ENCODE measurements at regions not wholly inside any gene's neighbourhood (a gene's known extent, or its start where the extent isn't known, plus 50 kb on each side); places are given as distances from the start of the nearest gene placed in this dataset.

DNA sequence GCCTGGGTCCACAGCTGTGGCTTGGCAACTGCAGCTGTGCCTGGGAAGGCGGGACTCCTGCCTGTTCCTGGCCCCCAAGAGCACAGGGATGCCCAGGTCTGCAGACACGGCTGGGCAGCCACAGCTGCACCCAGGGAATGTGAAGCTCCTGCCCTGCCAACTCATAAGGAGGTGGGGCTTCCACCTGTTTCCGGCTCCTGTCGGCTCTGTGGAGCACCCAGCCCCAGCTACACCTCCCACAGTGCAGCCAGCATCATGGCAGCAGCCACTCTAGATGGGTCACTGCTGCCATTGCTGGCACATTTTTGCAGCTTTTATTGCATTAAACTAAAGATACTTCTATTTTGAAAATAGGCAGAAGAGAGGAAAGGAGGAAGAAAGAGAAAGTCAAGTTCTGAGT is 207.9 kb downstream of the SAMD5 start:
- DNase-seq (ENCODE audit: low read depth in 2 of 2): no peak

DNA sequence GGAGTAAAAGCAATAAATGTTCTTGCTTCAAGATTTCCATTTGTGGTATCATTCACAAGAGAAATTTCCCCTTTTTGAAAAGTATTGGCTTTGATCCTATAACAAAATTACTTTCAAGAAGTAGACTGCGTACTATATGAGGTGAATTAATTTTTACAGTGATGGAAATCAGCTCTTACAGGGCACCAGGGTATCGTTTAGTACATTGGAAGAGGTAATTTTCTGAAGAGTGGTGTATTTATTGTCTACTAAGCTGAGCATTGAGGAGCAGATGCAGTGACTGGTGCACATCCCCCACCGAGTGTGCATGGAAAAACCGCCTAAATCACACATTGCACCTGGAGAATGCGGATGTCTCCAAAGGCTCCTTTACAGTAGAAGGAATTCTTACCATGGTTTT is 209.5 kb downstream of the SAMD5 start:
- DNase-seq (ENCODE audit: low read depth in 2 of 2): no peak

DNA sequence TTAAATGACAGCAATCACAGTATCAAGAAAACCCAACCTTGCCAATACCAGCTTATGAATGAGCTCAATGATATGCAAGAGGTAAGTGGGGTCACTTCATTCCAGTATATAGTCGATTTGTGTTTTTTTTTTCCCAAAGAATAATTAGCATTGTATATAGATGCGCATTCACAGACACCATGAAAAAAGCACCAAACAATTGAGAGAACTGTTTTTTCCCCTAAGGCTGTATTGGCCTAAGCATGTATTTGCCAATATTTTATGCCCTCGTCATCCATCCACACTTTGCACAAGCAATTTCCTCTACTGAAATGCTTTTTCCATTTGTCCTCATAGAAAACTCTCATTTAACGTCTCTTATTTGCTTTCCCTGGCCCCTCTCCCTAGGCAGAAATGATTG is 213.7 kb downstream of the SAMD5 start:
- no peak for DNase-seq (ENCODE audit: low read depth in 2 of 2)

DNA sequence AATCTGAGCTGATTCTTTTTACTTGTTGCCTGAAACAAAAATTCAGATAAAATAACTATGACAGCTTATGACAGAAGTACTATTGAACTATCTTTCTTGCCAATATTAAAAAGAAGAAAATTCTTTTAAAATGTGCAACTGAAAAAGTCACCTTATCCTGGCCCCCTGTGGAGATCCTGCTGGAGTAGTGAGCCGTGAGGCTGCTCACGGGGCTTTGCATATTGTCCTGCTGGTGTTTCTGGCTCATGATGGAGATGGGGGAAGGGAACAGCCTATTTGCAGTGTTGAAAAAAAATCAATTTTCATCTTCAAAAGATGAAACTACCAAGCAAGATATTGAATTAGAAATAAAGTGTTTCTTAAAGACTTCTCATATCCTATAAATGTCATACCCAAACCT is 216.0 kb downstream of the SAMD5 start:
- DNase-seq (ENCODE audit: low read depth in 2 of 2): no peak

DNA sequence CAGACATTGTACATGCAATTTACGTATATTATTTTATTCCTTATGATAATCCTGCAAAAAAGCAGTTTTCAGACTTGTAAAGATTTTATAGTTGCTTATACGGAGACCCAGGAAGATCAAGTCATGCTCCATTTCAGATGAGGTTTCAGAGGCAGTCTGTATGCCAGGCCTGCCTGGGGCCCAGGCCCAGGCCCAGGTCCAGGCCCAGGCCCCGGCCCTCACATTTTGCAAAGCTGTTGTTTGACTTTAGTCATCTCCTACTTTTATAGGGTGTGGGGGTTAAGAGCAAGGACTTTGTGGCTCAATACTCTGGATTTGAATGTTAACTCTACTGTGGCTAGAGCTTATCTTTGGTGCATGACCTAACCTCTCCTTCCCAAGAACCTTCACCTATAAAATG is 217.9 kb downstream of the SAMD5 start:
- no peak for DNase-seq (ENCODE audit: low read depth in 2 of 2)

DNA sequence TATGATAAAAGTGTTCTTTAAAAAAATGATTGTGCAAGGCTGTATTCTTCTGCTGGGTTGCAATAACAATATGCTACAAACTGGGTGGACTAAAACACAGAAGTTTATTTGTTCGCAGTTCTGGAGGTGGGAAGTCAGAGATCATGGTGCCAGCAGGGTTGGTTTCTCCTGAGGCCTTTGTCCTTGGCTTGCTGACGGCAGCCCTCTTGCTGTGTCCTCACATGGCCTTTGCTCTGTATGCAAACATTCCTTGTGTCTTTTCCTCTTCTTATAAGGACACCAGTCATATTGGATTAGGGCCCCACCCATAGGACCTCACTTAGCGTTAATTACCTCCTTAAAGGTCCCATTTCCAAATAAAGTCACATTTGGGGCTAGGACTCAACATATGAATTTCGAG is 220.4 kb downstream of the SAMD5 start:
- DNase-seq (ENCODE audit: low read depth in 2 of 2): no peak

DNA sequence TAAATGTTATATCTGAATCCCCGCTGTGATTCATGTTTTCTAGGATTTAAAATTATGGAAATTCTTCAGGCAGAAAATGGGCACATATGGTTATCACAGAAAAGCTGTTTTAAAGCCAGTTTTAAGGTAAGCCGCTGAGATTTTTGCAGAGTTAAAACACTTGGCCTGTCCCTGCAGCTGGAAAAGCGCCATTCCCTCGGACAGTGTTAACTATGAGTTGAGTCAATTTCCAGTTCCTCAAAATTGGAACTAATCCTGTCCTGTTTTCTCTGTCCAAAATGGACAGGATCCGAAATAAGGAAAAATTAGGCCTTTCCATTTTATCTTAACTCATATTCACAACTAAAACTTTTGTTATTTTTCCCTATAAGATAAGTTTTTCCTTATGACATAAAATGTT is 225.2 kb downstream of the SAMD5 start:
- no peak for DNase-seq (ENCODE audit: low read depth in 2 of 2)

DNA sequence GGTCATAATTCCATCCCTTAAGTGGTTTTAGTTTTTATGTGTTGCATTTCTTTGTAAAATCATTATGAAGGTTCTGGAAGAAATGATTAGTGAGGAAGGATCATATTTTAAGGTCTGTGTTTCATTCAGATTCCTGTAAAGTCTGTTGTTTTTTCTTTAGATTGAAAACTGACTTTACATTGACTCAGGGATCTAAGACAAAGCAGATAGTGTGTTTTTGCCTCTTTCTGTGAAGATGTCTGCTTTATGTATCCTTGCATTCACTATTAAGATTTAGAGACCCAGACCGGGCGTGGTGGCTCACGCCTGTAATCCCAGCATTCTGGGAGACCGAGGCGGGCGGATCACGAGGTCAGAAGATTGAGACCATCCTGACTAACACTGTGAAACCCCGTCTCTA is 225.7 kb downstream of the SAMD5 start:
- no peak for DNase-seq (ENCODE audit: low read depth in 2 of 2)

DNA sequence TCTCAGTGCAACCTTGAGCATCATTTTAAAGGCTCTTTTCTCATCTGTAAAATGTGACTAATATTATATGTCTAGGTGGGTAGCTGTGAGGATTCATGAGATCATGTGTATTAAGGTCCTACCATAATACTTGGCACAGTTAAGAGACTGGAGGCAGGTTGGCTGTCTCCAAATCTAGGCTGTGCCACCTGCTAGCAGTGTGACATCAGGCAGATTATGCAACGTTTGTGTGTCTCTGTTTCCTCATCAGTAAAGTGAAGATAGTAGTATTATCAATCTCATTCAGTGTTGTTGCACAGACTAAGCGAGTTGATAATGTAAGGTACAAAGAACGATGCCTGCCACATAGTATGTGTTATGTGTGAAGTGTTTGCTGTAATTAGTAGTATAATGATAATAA is 227.4 kb downstream of the SAMD5 start:
- DNase-seq (ENCODE audit: low read depth in 2 of 2): no peak

DNA sequence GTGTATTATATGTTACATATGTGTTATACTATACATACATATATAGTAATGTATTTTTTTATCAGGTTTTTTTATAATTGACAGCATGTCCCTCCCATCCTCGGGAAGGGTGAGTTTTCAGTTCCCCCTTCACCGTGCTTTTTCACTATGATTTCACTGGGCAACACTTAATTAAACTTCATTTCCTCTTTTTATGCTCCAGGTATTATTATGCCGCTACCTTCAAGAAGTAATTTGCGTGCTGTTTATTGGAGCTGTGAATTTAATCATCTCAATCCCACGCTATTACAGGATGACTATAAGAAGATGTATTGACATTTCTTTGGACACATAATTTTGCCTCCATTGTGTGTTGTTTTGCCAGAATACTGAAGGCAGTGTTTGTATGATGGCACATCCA is 228.6 kb downstream of the SAMD5 start:
- DNase-seq (ENCODE audit: low read depth in 2 of 2): no peak

DNA sequence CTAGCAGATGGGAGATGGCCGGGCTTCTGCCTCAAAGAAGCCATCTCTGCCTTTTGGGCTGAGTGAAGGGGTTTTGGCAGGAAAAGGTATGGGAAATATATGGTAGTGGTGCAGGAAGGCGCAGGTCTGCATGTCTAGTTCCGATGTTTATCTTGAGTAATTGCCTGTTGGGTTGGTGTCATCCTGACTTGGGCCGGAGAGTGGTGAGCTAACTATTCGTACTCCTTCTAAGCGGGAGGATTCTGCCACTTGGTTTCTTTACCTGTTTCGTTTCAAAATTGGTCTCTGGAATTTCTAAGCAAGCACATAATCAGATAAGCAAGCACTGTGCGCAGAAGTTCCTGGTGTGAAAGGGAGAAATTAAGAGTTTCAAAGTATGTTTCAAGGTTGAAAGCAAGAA is 229.6 kb downstream of the SAMD5 start:
- DNase-seq (ENCODE audit: low read depth in 2 of 2): no peak

DNA sequence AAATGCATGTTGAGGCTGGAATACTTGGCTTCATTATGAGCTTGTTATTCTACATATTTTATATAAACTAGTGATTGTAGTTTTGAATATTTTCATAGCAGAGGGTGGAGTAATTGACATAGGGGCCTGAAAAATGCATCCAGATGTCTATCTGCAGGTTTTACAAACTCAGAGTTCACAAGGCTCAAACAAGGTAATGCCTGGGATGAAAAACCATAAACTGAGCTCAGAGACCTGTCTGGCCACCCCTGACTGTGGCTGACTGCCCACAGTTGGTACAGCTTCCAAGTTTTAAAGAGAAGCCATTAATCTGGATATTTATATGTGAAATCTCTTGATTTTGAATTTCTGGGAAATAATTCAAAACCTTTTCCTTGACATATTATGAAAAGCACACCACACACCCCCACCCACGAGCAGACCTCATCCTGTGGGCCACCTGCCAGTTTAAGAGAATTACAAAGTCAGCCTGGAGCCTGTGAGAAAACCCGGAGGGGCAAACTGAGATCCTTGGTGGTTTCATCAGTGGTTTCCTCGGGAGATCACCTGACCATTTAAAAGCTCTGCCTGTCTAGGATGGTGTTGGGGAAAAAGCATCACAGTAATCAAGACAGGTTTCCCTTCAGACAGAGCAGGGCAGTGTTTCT is 230.1 kb downstream of the SAMD5 start:
- DNase-seq (ENCODE audit: low read depth in 2 of 2): no peak

DNA sequence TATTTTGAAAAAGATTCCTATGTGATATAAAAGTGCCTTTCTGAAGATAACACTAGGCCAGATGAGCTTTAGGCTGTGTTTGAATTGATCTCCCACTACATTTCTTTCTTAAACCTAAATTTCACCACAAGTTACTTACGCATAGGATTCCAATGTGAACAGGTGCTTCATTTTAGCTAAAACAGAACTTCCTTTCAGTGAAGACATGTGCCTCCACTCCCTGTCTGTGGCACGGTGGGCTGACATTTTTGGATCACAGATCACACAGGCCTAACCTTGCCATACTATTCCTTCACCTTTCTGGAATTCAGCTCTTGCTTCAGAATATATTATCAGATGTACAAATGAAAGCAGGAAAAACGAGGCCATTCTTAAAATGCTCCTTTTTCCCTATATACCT is 231.8 kb downstream of the SAMD5 start:
- no peak for DNase-seq (ENCODE audit: low read depth in 2 of 2)

DNA sequence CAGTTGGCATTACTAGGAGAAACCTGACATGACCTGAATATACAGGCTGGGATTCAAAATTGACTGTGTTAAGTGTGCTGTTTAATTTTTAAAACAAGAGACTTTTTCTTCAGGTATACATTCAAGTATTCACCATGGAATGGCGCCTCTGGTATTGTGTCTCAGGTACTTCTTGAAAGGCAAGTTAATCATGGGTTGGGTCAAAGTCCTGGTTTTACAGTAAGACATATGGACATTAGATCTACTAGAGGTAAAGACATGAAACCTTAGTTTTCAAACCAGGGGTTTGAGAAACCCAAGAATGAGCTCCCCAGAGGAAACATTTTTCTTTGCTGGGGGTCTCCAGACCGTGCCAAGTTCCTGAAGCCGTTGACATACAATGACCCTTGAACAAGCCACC is 232.4 kb downstream of the SAMD5 start:
- DNase-seq (ENCODE audit: low read depth in 2 of 2): no peak

DNA sequence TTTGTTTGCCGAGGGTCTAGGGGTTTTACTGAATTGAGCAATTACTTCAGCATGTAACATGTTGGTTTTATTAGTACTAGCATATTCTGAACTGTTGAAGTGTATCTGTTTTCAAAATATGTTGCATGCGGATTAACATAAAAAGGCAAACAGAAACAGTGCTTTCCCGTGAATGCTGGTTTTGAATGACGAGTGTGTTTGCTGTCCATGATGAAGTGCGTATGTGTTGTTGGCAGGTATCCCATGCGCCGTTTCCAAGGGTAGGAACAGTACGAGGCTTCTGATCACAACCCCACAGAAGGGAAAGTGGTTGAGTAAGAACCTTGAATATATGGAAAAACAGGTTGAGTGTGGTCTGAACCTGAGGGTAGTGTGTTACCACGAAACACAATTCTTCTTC is 232.9 kb downstream of the SAMD5 start:
- no peak for DNase-seq (ENCODE audit: low read depth in 2 of 2)

DNA sequence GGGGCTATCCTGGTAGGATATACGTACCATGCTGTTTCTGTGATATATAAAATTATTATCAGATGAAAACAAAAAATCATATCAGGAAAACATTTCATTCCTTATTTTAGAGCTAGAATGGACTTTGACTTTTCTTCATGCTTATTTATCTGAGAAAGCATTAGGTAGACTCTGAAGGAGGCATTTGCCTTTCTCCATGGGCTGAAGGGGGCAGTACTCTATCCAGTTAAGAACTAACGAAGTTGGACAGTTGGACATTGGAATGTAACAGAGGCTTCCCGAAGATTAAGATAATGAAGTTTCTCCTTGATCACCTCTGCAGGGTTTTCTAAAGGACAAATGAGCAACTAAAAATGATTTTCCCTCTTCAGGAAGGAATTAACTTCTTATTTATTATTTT is 233.9 kb downstream of the SAMD5 start:
- DNase-seq (ENCODE audit: low read depth in 2 of 2): no peak

DNA sequence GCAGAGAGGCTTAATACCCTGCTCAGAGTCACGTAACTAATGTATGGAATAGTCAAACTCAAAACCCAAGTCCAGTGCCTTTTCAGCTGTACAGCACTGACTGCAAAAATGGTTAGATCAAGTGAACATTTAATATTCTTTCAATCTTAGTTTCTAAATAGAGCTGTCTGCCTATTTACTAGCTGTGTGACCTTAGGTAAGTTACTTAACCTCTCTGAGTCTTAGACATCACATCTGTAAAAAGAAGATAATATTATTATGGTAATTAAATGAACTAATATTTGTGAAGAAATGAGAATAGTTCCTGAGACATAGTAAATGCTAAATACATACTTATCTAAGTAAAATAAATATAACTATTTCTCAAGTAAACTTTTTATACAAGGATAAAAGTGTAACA is 235.5 kb downstream of the SAMD5 start:
- DNase-seq (ENCODE audit: low read depth in 2 of 2): no peak

DNA sequence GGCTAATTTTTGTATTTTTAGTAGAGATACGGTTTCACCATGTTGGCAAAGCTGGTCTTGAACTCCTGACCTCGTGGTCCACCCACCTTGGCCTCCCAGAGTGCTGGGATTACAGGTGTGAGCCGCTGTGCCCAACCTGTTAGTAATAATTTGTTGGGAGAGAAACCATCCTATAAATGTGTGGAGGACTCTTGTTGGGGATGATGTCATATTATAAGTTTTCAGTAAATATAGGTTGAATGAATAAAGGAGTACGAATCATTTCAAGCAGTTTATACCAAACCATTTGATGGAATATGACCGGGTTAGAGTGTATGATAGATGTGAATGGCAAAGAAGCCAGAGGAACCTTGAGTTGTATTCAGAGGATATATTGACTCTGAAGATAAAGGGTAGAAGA is 240.8 kb downstream of the SAMD5 start:
- no peak for DNase-seq (ENCODE audit: low read depth in 2 of 2)

DNA sequence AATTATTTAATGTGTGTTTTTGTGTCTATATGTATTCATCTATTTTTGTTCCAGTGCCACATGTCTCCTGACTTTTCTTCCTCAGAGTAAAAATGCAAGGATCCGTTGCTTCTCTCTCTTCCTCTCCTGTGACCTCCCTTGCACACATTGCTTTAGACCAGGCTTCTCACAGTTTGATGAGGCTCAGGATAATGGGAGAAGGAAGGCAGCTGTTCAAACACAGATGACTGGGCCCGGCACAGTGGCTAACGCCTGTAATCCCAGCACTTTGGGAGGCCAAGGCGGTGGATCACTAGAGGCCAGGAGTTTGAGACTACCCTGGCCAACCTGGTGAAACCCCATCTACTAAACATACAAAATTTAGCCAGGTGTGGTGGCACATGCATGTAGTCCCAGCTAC is 241.9 kb downstream of the SAMD5 start:
- no peak for DNase-seq (ENCODE audit: low read depth in 2 of 2)

DNA sequence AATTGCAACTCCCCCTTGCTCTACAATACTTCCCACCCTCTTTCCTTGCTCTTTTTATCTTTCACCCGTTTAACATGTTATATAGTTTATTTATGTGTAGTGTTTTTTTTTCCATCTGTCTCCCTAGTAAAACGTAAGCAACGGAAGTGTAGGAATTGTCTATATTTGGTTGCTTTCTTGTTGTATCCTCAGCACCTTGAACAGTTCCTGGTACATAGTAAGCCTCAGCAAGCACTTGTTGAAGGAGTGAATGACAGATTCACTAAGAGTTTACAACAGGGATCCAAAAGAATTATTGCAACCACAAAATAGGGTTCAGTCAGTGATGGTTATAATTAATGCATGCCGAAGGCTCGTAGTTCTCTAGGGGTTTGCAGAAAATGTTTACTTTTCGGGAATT is 242.7 kb downstream of the SAMD5 start:
- DNase-seq (ENCODE audit: low read depth in 2 of 2): no peak

DNA sequence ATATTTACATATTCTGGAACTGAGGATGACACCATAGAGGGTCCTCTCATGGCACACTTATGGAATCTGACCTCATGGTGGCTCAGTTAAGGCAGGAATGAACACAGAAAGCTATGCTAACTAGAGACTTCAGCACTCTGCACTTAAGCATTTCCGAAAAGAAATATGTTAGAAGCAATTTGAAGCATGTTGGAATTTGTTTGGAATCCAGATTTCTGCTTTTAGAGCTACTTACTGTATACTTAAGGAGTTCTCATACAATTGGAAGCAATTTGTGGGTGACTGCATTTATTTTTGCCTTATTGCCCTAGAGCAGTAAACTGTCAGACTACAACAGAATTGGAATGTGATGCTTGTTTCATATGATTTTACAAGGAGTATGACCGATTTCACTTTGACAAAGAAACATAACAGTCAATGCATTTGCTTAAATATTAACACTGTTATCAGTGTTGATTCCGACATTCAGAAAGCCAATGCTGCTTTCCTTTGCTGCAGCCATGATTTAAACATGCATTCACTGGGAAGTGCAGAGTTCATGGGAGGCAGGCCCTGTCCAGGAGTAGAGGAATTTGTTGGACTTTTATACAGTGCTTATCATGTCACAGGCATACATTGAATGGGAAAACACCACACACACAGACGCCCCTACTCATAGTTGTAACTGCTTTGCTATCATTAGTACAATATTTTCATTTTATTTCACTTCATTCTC is 244.4 kb downstream of the SAMD5 start:
- DNase-seq (ENCODE audit: low read depth in 2 of 2): no peak

DNA sequence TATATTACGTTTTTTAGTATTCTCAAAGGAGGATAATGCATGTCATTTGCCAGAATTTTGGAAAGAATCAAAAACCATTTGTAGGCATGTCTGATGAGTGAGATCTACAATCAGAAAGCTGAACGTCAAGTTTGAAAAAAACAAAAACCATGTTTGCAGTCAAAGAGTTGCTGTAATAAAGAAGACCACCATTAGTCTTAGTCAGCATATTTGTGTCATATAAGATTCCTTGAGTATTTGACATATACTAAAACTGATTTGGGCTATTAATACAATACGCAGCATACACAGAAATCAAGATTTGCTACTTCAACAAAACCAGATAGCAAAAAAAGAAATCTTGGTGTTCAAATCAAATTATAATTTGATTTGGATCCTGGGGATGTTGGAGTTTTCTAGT is 247.5 kb downstream of the SAMD5 start:
- no peak for DNase-seq (ENCODE audit: low read depth in 2 of 2)

DNA sequence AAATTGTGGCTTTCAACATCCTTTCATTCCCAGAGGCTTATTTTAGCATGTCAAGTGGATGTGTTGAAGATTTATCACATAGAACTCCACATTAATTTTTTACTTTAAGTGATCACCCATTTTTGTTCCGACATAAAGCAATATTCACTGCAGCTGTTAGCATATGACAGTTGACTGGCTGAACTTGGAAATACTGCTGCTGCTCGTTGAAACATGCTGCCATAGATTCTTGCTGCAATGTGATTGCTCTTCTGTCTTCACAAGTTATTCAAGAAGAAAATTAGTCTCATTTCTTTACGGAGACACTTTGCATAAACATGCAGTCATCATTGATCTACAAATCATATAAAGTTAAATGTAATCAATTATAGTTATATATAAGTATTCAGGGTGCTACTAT is 248.4 kb downstream of the SAMD5 start:
- DNase-seq (ENCODE audit: low read depth in 2 of 2): no peak

DNA sequence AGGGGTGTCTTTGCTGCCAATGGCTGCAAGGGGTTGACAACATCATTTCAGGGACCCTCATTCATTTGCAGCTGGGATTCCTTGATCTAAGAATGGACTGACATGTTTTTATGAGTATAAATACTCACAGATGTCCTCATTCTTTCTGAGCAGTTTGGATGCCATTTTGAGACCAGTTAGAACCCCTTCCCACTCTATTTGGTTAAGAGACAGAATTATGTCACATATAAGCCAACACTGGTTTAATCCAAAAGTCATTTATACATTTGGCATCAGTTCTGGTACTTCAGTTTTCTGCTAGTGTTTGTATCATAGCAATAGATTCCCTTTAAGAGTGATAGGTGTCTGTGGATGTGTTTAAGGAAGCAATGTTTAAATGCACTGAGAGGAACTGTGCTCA is 248.8 kb downstream of the SAMD5 start:
- DNase-seq (ENCODE audit: low read depth in 2 of 2): no peak
